ENCODE measurements at regions not wholly inside any gene's neighbourhood (a gene's known extent, or its start where the extent isn't known, plus 50 kb on each side); places are given as distances from the start of the nearest gene placed in this dataset.

DNA sequence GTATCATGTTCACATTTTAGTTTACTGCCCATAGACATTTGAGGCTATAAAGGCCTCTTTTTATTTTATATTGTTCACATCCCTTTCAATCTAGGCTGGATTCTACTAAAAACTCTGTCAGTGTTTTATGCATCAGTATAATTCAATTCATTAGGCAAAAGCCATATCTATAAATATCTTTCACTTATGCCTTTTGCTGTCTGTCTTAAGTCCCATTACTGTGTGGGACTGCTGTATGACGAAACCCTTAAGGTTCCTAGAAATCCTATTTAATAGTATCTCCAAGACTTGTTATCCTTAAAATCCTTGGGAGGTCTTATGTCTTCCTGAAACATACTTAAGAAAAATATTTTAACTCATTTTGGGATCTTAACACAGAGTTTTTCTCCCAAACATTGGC, 139.2 kb downstream of the HGF start:
- no peaks in the 10 kb centered on the region for H3K4me1 ChIP-seq (ENCODE audit: insufficient read depth, low read length, severe bottlenecking)
- no peak overlapping the region for H2AFZ ChIP-seq (ENCODE audit: low read length)
- no peak overlapping the region for H3K4me2 ChIP-seq (ENCODE audit: low read length)
- no peaks in the 10 kb centered on the region for H3K9me2 ChIP-seq (ENCODE audit: low read depth, low read length)
- no peaks in the 10 kb centered on the region for H4K20me1 ChIP-seq (ENCODE audit: insufficient read depth, low read length)
- H3F3A ChIP-seq (ENCODE audit: insufficient read depth, low read length), result 0 out of 2 replicates have a peak, but pooled peaks cover 2% of the 10 kb centered on the region
- H3K9ac ChIP-seq (ENCODE audit: low read length), result no peak overlapping the region
- no peaks in the 10 kb centered on the region for H3K36me3 ChIP-seq (ENCODE audit: insufficient read depth, low read length)
- TF ChIP-seq EZH2 (IDR thresholded peaks at IDR 0.05; ENCODE audit: borderline replicate concordance, low read length), result no peak
- TF ChIP-seq, protein P1, sequence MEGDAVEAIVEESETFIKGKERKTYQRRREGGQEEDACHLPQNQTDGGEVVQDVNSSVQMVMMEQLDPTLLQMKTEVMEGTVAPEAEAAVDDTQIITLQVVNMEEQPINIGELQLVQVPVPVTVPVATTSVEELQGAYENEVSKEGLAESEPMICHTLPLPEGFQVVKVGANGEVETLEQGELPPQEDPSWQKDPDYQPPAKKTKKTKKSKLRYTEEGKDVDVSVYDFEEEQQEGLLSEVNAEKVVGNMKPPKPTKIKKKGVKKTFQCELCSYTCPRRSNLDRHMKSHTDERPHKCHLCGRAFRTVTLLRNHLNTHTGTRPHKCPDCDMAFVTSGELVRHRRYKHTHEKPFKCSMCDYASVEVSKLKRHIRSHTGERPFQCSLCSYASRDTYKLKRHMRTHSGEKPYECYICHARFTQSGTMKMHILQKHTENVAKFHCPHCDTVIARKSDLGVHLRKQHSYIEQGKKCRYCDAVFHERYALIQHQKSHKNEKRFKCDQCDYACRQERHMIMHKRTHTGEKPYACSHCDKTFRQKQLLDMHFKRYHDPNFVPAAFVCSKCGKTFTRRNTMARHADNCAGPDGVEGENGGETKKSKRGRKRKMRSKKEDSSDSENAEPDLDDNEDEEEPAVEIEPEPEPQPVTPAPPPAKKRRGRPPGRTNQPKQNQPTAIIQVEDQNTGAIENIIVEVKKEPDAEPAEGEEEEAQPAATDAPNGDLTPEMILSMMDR (IDR thresholded peaks at IDR 0.05; ENCODE audit: low read length), result no peak
- no peaks in the 10 kb centered on the region for H3K79me2 ChIP-seq (ENCODE audit: insufficient read depth, low read length)
- no peaks in the 10 kb centered on the region for H3K27me3 ChIP-seq (ENCODE audit: insufficient read depth, low read length)
- H3K27ac ChIP-seq (ENCODE audit: low read depth, low read length, poor library complexity, severe bottlenecking), result no peak overlapping the region
- no peaks in the 10 kb centered on the region for H3K9me3 ChIP-seq (ENCODE audit: low read length)
- H3K4me3 ChIP-seq (ENCODE audit: low read depth, low read length, poor library complexity, severe bottlenecking), result no peak overlapping the region

GRCh38 chr7:81629702-81630101, 140.1 kb downstream of the HGF start:
- H3K4me3 ChIP-seq (ENCODE audit: low read depth, low read length, poor library complexity, severe bottlenecking), result no peak overlapping the region
- H3K9me3 ChIP-seq (ENCODE audit: low read length), result no peaks in the 10 kb centered on the region
- H3F3A ChIP-seq (ENCODE audit: insufficient read depth, low read length), result 0 out of 2 replicates have a peak, but pooled peaks cover 2% of the 10 kb centered on the region
- no peaks in the 10 kb centered on the region for H3K27me3 ChIP-seq (ENCODE audit: insufficient read depth, low read length)
- no peak overlapping the region for H2AFZ ChIP-seq (ENCODE audit: low read length)
- no peak overlapping the region for H3K9ac ChIP-seq (ENCODE audit: low read length)
- no peak overlapping the region for H3K4me2 ChIP-seq (ENCODE audit: low read length)
- no peak for TF ChIP-seq EZH2 (IDR thresholded peaks at IDR 0.05; ENCODE audit: borderline replicate concordance, low read length)
- TF ChIP-seq, protein P1 (IDR thresholded peaks at IDR 0.05; ENCODE audit: low read length), result no peak
- H3K36me3 ChIP-seq (ENCODE audit: insufficient read depth, low read length), result no peaks in the 10 kb centered on the region
- no peak overlapping the region for H3K27ac ChIP-seq (ENCODE audit: low read depth, low read length, poor library complexity, severe bottlenecking)
- no peaks in the 10 kb centered on the region for H3K79me2 ChIP-seq (ENCODE audit: insufficient read depth, low read length)
- no peaks in the 10 kb centered on the region for H3K9me2 ChIP-seq (ENCODE audit: low read depth, low read length)
- H3K4me1 ChIP-seq (ENCODE audit: insufficient read depth, low read length, severe bottlenecking), result peaks cover 9% of the 10 kb centered on the region
- H4K20me1 ChIP-seq (ENCODE audit: insufficient read depth, low read length), result no peaks in the 10 kb centered on the region

DNA sequence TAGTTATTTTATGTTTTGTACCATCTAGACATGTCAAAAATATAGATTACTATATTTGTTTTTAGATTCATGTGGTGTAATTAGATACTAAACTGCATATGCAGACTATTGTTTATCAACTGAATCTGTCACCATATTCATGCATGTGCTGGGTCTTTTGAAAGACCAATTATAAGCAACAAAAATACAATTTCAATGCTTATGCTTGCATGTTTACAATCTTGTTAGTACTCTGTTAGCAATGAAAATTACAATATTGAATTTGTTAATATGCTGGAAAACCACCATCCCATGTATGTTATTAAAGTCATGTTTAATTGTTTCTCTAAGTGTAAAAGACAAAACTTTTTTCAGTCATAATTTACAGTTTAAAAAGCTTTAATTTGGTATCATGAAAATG, 140.9 kb downstream of the HGF start:
- H2AFZ ChIP-seq (ENCODE audit: low read length), result no peak overlapping the region
- H3K79me2 ChIP-seq (ENCODE audit: insufficient read depth, low read length), result no peaks in the 10 kb centered on the region
- H3K9me3 ChIP-seq (ENCODE audit: low read length), result no peaks in the 10 kb centered on the region
- TF ChIP-seq, protein P1 (IDR thresholded peaks at IDR 0.05; ENCODE audit: low read length), result no peak
- TF ChIP-seq EZH2 (IDR thresholded peaks at IDR 0.05; ENCODE audit: borderline replicate concordance, low read length), result no peak
- 0 out of 2 replicates have a peak, but pooled peaks cover 2% of the 10 kb centered on the region for H3F3A ChIP-seq (ENCODE audit: insufficient read depth, low read length)
- no peak overlapping the region for H3K27ac ChIP-seq (ENCODE audit: low read depth, low read length, poor library complexity, severe bottlenecking)
- H3K4me2 ChIP-seq (ENCODE audit: low read length), result no peak overlapping the region
- no peaks in the 10 kb centered on the region for H4K20me1 ChIP-seq (ENCODE audit: insufficient read depth, low read length)
- H3K27me3 ChIP-seq (ENCODE audit: insufficient read depth, low read length), result no peaks in the 10 kb centered on the region
- peaks cover 16% of the 10 kb centered on the region for H3K4me1 ChIP-seq (ENCODE audit: insufficient read depth, low read length, severe bottlenecking)
- H3K36me3 ChIP-seq (ENCODE audit: insufficient read depth, low read length), result no peaks in the 10 kb centered on the region
- H3K9ac ChIP-seq (ENCODE audit: low read length), result no peak overlapping the region
- H3K9me2 ChIP-seq (ENCODE audit: low read depth, low read length), result no peaks in the 10 kb centered on the region
- no peak overlapping the region for H3K4me3 ChIP-seq (ENCODE audit: low read depth, low read length, poor library complexity, severe bottlenecking)

Measured in OCI-LY1 (cell line).